CD4-positive, alpha-beta T cell (primary cell): ENCODE measurements at regions not wholly inside any gene's neighbourhood (a gene's known extent, or its start where the extent isn't known, plus 50 kb on each side); places are given as distances from the start of the nearest gene placed in this dataset.
"Not testable (repeated sequence)": the region's sequence is repeated elsewhere in the genome, so short reads cannot be mapped to it uniquely, and the experiment has no call there.

Experiments
- ATAC-seq: fragments of 200-7000 bp; cut with Tn5 transposase; one replicate; pipeline ENCODE4 v1.10.0; 2022; ENCODE audit warnings: mild to moderate bottlenecking; ENCODE audit not compliant: poor library complexity
- CTCF ChIA-PET: fragments of 350-600 bp; sonication (Branson Sonifier 250); formaldehyde crosslinking; loops from one replicate; lab custom pipeline; 2021; ENCODE audit warnings: antibody characterized with exemption, inconsistent platforms; lab: Charles Lee
- POLR2A ChIA-PET: fragments of 350-600 bp; sonication (Branson Sonifier 250); formaldehyde crosslinking; loops from one replicate; lab custom pipeline; 2021; ENCODE audit warnings: antibody characterized with exemption, inconsistent platforms; lab: Charles Lee
- DNase-seq, 14 experiments: peaks; one replicate each; pipeline ENCODE4 v3.0.0-alpha.2; 2013 to 2020; ENCODE audit warnings: mixed read lengths in 2 of 14
- H3K27ac ChIP-seq, 2 donors: one replicate each; pipeline versions ENCODE4 v1.5.1 to v1.7.0; 2013; ENCODE audit warnings: low read length in 2 of 2, low read depth in 1 of 2, mild to moderate bottlenecking in 1 of 2
- H3K27me3 ChIP-seq, 2 experiments: 1 replicate in 1 of 2; 2 replicates in 1 of 2; pipeline versions ENCODE4 v1.6.1 to v1.7.0; 2013; ENCODE audit warnings: low read length in 2 of 2, control low read depth in 1 of 2, mild to moderate bottlenecking in 1 of 2, moderate library complexity in 1 of 2; ENCODE audit not compliant: insufficient read depth in 2 of 2, control insufficient read depth in 1 of 2
- H3K36me3 ChIP-seq: one replicate; pipeline ENCODE4 v1.6.1; 2013; ENCODE audit warnings: low read length, control low read depth; ENCODE audit not compliant: insufficient read depth
- H3K4me1 ChIP-seq: one replicate; pipeline ENCODE4 v1.6.1; 2013; ENCODE audit warnings: low read length, control low read depth; ENCODE audit not compliant: insufficient read depth
- H3K4me3 ChIP-seq: one replicate; pipeline ENCODE4 v1.5.1; 2013; ENCODE audit warnings: mild to moderate bottlenecking, low read length, moderate library complexity
- H3K9me3 ChIP-seq, 2 experiments: 1 replicate in 1 of 2; 2 replicates in 1 of 2; pipeline versions ENCODE4 v1.6.1 to v1.7.0; 2013; ENCODE audit warnings: low read length in 2 of 2, mild to moderate bottlenecking in 2 of 2, control low read depth in 1 of 2, moderate library complexity in 1 of 2; ENCODE audit not compliant: control insufficient read depth in 1 of 2, insufficient read depth in 1 of 2
- H3K27ac Mint-ChIP-seq: one replicate; pipeline ENCODE4 v1.8.0; 2020; ENCODE audit warnings: mixed read lengths
- H3K27me3 Mint-ChIP-seq: one replicate; pipeline ENCODE4 v1.8.0; 2021; ENCODE audit warnings: mixed read lengths
- H3K36me3 Mint-ChIP-seq: one replicate; pipeline ENCODE4 v1.8.0; 2021; ENCODE audit warnings: low read depth, mixed read lengths
- H3K4me1 Mint-ChIP-seq: one replicate; pipeline ENCODE4 v1.8.0; 2021; ENCODE audit warnings: low read depth, mixed read lengths
- H3K4me3 Mint-ChIP-seq: one replicate; pipeline ENCODE4 v1.8.0; 2020; ENCODE audit warnings: mild to moderate bottlenecking, mixed read lengths
- H3K9me3 Mint-ChIP-seq: one replicate; pipeline ENCODE4 v1.8.0; 2020; ENCODE audit warnings: mixed read lengths
- intact Hi-C, 2 experiments: fragments of 100-400 bp; cut with DNase I in 1 of 2; cut with micrococcal nuclease in 1 of 2; formaldehyde crosslinking; loops; one replicate each; pipeline versions ENCODE4 v1.15.1 to v1.9.0; 2023 to 2025; cut with DNase I, micrococcal nuclease
- TF ChIP-seq, protein P1 (sequence below): fragments of 200-600 bp; IDR thresholded peaks from one replicate; pipeline ENCODE4 v1.8.0; 2022; ENCODE audit warnings: antibody characterized with exemption, mild to moderate bottlenecking

DNA sequence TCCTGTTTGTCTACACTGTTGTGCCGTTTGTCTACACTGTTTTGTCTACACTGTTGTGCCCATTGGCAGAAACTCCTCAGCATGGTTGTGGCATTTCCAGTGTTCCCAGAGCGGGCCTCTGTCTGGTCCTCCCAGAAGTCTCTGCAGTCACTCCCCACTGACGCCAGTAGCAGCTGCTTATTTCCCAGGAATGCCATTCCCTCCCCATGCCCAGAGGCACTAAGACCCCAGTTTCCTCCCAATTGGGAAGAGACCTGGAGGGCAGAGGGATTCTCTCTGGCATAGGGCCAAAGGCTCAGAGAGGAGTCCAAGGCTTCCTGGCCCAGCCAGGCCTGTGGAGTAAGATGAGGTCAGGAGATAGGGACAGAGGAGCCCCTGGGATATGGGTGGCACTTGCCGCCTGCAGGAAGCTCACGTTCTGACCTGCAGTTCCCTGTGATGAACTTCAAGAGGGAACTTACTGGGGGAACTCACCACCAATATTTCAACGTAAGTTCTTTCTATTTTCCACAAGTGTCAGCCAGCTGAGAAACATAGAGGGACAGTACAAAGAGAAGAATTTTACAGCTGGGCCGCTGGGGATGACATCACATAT is 69.1 kb downstream of the TNFAIP2 start:
- peaks cover 15 to 33% of the 10 kb centered on the region in 2 experiments for H3K27me3 ChIP-seq
- Mint-ChIP-seq H3K27ac (no peak overlapping the region), H3K27me3 (peaks cover 54% of the 10 kb centered on the region), H3K4me1 (peaks cover 15% of the 10 kb centered on the region), H3K4me3 (no peak overlapping the region), H3K9me3 (no peaks in the 10 kb centered on the region), H3K36me3 (no peaks in the 10 kb centered on the region)
- intact Hi-C loops = no loop called here
- peaks cover 0 to 6% of the 10 kb centered on the region in 2 experiments for H3K9me3 ChIP-seq
- no peaks in the 10 kb centered on the region for H3K36me3 ChIP-seq
- H3K4me1 ChIP-seq = peaks cover 7% of the 10 kb centered on the region
- TF ChIP-seq, protein P1, sequence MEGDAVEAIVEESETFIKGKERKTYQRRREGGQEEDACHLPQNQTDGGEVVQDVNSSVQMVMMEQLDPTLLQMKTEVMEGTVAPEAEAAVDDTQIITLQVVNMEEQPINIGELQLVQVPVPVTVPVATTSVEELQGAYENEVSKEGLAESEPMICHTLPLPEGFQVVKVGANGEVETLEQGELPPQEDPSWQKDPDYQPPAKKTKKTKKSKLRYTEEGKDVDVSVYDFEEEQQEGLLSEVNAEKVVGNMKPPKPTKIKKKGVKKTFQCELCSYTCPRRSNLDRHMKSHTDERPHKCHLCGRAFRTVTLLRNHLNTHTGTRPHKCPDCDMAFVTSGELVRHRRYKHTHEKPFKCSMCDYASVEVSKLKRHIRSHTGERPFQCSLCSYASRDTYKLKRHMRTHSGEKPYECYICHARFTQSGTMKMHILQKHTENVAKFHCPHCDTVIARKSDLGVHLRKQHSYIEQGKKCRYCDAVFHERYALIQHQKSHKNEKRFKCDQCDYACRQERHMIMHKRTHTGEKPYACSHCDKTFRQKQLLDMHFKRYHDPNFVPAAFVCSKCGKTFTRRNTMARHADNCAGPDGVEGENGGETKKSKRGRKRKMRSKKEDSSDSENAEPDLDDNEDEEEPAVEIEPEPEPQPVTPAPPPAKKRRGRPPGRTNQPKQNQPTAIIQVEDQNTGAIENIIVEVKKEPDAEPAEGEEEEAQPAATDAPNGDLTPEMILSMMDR = no peak
- CTCF ChIA-PET = no interaction called here
- ATAC-seq (no peak), DNase-seq (no peak)
- POLR2A ChIA-PET = no interaction called here
- no peak overlapping the region for H3K27ac ChIP-seq
- H3K4me3 ChIP-seq = no peak overlapping the region

DNA sequence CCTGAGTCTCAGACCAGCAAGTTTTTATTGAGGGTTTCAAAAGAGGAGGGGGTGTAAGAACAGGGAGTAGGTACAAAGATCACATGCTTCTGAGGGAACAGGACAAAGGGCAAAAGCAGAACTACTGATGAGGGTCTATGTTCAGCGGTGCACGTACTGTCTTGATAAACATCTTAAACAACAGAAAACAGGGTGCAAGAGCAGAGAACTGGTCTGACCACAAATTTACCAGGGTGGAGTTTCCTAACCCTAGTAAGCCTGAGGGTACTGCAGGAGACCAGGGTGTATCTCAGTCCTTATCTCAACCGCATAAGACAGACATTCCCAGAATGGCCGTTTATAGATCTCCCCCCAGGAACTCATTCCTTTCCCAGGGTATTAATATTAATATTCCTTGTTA is 69.6 kb downstream of the TNFAIP2 start:
- DNase-seq, intact Hi-C loops, CTCF ChIA-PET, H3K27ac ChIP-seq, H3K36me3 Mint-ChIP-seq, ATAC-seq, H3K4me3 Mint-ChIP-seq, H3K36me3 ChIP-seq, H3K4me1 ChIP-seq, POLR2A ChIA-PET, H3K9me3 ChIP-seq, H3K27ac Mint-ChIP-seq, H3K9me3 Mint-ChIP-seq, H3K4me3 ChIP-seq: not testable (repeated sequence)
- peaks cover 15% of the 10 kb centered on the region for H3K4me1 Mint-ChIP-seq
- H3K27me3 ChIP-seq = peaks cover 12 to 28% of the 10 kb centered on the region in 2 experiments
- H3K27me3 Mint-ChIP-seq = peaks cover 49% of the 10 kb centered on the region

DNA sequence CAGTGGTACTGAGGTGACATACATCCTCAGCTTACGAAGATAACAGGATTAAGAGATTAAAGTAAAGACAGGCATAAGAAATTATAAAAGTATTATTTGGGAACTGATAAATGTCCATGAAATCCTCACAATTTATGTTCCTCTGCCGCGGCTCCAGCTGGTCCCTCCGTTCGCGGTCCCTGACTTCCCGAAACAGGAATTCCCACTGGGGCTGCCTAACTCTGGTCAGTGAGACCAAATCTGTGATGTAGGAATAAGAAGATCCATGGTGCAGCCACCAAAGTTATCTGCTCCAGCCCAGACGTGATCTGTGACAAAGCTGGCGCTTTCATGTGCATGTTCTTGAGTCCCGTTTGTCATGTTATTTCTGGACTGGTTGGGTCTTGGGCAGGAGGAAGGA is 70.2 kb downstream of the TNFAIP2 start:
- Mint-ChIP-seq H3K4me1 (peaks cover 11% of the 10 kb centered on the region), H3K27me3 (peaks cover 42% of the 10 kb centered on the region)
- POLR2A ChIA-PET, H3K4me3 Mint-ChIP-seq, H3K9me3 ChIP-seq, H3K4me3 ChIP-seq, ATAC-seq, H3K9me3 Mint-ChIP-seq, H3K4me1 ChIP-seq, DNase-seq, CTCF ChIA-PET, intact Hi-C loops, H3K27ac Mint-ChIP-seq, H3K27ac ChIP-seq, H3K36me3 ChIP-seq, H3K36me3 Mint-ChIP-seq: not testable (repeated sequence)
- peaks cover 10 to 25% of the 10 kb centered on the region in 2 experiments for H3K27me3 ChIP-seq

DNA sequence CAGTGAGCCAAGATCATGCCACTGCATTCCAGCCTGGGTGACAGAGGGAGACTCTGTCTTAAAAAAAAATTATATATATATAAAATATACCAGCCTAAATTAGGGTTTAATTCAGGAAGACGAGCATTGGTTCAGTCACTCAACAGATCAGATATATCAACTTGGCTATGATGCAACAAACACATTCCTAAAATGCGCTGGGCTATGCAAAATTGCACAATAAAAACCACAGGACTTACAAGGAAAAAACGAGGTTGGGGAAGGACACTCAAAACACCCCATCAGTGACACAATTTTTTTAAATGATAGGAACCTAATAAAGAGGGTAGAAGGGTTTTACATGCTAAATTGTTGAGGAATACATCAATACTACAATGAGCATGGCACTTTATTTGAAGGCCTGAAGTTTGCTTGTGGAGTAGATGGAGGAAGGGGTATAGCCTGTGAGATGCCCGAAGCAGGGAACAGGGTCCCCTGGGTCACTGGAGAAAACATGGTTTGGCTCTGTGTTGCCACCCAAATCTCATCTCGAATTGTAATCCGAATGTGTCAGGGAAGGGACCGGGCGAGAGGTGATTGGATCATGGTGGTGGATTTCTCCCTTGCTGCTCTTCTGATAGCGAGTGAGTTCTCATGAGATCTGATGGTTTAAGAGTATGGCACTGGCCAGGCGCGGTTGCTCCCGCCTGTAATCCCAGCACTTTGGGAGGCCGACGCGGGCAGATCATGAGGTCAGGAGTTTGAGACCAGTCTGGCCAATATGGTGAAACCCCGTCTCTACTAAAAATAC is 71.2 kb downstream of the TNFAIP2 start:
- TF ChIP-seq, protein P1 = no peak
- ChIA-PET POLR2A (no interaction called here), CTCF (no interaction called here)
- Histone ChIP-seq H3K4me3 (no peak overlapping the region), H3K4me1 (no peaks in the 10 kb centered on the region), H3K27ac (no peak overlapping the region), H3K27me3 (peaks cover 7 to 21% of the 10 kb centered on the region in 2 experiments), H3K9me3 (peaks cover 0 to 3% of the 10 kb centered on the region in 2 experiments), H3K36me3 (no peaks in the 10 kb centered on the region)
- no peak for DNase-seq
- Mint-ChIP-seq H3K27ac (no peak overlapping the region), H3K36me3 (no peaks in the 10 kb centered on the region), H3K4me1 (peaks cover 9% of the 10 kb centered on the region), H3K4me3 (no peak overlapping the region), H3K27me3 (peaks cover 39% of the 10 kb centered on the region), H3K9me3 (no peaks in the 10 kb centered on the region)
- no peak for ATAC-seq
- intact Hi-C loops = no loop called here
